HUDEP-2 (cell line): ENCODE measurements at regions not wholly inside any gene's neighbourhood (a gene's known extent, or its start where the extent isn't known, plus 50 kb on each side); places are given as distances from the start of the nearest gene placed in this dataset.

ENCODE experiments used
- DNase-seq, 76 experiments: peaks; one replicate each; lab custom pipeline; 2025; ENCODE audit not compliant: unreplicated experiment in 76 of 76; lab: John Stamatoyannopoulos, UW

DNA sequence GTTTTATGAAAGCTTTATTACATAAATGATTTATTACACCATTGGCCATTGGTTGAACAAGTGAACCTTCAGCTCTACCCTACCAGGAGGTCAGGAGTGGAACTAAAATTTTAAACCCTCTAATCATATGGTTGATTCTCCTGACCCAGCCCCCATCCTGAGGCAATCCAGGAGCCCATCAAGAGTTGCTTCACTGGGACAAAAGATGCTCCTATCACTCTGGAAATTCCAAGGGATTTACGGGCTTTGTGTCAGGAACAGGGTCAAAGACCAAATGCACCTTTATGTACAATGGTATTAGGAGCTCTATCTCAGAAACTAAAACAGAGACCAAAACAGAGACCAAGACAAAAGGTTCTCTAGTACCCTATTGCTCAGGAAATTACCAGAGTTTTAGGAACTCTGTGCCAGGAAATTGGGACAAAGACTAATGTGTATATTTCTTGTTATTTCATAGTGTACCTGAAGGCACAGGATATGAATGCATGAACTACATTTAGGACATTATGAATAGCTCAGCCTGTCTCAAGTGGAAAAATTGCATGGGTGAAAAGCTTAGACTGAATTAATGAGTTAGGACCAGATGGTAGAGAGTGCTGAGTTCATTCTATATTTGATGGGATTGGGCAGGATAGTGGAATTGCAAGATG lies 171.7 kb upstream of the FLRT2 start:
- DNase-seq, result no peak

- no peak for DNase-seq
Observed at GRCh38 chr14:85359505-85359904, 170.4 kb upstream of the FLRT2 start.

GRCh38 chr14:85363358-85363757 lies 166.6 kb upstream of the FLRT2 start:
- DNase-seq, result no peak

- DNase-seq, result no peak
Observed at GRCh38 chr14:85366226-85366625, 163.7 kb upstream of the FLRT2 start.

GRCh38 chr14:85380881-85381280 lies 149.1 kb upstream of the FLRT2 start:
- DNase-seq, result no peak

DNA sequence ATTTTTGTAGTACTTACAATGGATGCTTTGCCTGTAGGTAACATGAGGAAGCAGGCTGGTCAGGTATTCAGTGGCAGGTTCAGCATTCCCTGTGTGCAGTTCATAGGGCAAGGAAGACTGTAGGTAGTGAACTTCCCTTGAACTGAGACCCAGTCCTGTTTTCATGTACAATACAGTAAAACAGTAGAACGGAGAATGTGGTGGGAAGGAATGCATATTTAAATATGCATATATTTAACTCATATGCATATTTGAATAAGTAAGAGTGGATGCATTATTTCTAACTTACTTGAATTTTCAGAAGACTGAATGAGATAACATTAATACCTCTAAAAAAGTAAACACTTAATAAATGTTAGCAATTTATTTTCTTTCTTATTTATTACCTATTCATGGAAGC lies 147.6 kb upstream of the FLRT2 start:
- DNase-seq, result no peak

DNA sequence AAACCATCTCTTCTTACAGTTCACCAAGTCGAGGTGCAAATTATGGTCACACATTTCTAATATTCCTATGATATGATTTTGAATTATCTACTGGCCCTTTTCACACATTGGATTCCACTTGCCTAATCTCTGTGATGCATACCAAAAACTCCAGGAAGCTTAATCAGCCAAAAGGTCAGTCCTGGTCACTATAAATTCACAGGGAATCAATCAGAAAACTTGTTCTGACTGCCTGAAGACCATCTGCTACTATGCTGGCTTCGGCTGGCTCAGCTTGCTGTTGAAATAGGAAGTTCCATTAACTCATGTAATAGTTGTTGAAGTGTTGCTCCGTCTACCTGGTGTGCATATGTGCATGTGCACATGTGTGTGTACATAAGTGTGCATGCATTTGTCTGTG lies 142.8 kb upstream of the FLRT2 start:
- DNase-seq, result no peak

DNA sequence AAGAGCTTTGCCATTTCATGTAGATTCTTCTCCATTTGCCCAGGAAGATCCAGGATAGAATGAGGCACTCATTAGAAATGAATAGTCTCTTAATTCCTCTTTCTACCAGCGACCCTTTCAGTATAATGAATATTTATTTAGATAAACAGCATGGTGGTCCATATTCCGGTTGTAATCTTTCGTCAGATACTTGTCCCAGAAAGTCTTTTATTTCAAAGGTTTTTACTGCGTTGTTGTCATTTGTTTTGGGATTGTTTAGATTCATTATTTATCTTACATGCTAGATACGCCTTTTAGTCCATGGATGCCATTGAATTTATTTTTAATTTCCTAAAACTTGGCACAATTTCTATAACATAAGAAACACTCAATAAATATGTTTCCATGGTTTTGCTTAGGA lies 139.7 kb upstream of the FLRT2 start:
- no peak for DNase-seq

DNA sequence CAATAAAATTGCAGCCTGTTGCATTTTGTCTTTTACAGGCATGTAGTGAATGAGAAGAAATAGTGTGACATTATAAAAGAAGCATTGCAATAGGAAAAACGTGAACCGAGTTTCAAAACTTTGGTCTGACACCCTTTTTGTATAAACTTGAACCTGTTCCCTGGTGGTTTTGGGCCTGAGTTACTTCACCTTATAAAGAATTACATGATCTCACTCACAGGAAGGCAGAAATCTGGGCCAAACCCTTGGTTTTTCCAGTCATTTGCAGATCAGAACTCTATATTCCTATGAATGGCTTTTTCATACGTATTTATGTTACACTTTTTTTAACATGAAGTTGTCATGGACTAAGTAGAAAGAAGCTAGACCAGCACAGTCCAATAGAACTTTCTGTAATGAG lies 138.5 kb upstream of the FLRT2 start:
- DNase-seq, result no peak

GRCh38 chr14:85391892-85392291 lies 138.1 kb upstream of the FLRT2 start:
- no peak for DNase-seq

- no peak for DNase-seq
Observed at GRCh38 chr14:85399186-85399585, 130.8 kb upstream of the FLRT2 start.

DNA sequence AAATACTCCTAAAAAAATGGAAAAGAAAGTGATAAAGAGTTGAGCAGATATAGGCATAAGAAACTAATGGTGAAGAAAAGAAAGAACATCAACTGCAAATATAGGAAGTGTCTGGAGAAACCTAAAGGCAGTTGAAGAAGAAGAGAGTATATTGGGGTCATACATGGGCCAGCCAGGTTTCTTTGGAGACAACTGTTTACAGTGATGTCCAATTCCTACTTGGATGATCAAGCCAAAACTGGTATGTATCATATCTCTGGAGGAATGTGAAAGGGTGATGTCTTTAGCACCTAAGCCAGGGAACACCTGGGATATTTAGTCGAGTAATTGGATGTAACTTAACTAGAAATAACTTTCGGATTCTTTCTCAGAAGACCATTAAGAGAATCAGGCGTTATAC lies 129.3 kb upstream of the FLRT2 start:
- no peak for DNase-seq

GRCh38 chr14:85401384-85401783 lies 128.6 kb upstream of the FLRT2 start:
- DNase-seq, result no peak

DNA sequence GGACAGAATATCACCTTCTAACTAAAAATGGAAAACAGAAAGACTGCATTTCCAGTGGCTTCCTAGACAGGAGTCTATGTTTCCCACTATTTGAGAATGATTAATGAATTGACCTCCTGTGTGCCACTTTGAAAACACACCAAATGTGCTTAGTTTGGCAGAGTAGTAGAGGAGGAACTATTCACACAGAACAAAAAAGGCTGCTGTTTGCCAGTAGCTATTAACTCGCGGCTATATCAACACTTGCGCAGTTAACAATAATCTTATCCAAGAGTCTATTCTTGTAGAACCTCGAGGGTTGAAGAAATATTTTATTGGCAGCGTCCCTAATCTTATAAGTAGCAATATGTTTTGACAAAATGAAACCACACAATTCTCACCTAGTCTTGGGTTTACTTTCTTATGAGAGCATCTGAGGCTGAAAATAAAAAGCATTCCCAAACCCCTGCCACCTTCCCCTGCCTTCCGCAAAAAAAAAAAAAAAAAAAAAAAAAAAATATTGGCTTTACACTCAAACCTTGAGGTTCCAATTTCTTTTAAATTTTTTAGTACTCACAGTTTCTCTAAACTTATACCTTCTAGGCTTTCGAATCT lies 127.3 kb upstream of the FLRT2 start:
- no peak for DNase-seq

GRCh38 chr14:85409481-85410210 lies 120.3 kb upstream of the FLRT2 start:
- no peak for DNase-seq

DNA sequence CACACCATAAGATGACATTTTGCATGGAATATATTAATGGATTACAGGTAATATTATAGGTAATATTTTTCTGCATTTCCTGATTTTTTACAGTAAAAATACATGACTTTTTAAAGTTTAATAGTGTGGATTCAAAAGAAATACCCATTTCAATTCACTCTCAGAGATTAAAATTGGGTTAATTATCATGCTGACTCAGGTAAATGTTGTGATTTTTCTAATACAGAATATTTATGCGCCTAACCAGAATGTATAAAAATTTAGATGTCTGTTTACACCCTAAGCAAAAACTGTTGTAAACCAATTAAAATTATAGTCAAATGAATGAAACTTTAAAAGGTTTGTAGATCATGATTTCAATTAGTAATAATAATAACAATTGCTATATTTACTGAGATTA lies 117.2 kb upstream of the FLRT2 start:
- DNase-seq, result no peak

DNA sequence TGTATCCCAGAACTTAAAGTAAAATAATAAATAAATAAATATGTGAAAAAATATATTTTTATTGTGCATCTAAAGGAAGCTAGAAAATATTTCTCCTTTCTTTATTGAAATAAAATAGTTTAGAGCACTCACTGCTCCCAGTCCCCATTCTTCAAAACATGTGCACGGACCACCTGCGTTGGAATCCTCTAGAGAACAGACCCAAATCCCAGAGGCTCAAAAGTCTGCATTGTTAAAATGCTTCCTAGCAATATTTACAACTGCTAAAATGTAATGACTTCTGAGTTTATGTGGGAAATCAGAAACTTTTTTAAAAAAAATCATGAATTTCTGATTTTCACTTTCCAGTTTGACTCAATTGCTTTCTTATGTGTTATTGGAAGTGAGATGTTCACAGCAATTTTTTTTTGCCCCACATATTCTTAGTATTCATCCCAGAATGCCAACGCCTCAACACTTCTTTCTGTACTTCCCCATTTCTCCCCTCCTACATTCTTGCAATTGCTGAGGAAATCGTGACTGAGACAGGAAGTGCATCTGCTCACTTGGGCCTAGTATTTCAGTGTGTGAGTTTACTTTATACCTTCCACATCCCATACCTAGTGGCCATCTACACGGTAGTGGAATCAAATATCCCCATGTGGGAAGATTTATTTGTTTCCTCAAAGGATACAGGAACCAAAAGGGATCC lies 116.0 kb upstream of the FLRT2 start:
- no peak for DNase-seq

DNA sequence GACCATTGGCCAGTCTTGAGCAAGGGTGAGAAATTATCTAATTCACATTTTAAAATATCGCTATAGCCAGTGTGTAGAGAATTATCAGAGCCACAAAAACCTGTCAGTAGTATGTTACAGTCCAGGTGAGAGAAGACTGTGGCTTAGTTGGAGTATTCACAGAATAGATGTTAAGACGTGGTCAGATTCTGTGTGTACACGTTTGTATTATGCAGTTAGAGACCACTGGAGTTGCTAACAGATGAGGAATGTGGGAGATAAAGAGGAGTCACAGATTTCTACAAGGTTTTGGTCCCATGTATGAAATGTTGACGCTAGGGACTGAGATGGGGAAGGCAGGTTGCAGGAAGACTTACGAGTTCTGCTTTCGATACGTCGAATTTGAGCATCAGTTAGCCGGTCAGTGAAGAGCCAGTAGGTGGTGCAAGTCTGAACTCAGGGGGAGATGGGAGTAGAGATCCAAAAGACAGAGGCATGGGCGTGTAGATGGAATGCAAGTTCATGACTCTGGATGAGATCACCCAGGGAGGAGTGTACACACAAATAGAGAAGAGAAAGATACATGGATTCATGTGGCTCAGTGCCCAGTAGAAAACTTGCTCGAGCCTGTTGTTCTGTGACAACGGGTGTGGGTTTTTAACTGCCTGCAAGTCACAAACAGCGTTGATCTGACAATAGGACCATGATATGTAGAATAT lies 114.8 kb upstream of the FLRT2 start:
- DNase-seq, result peak in 26 of 76 experiments; percentile 2 to 69 (median 20)

- no peak for DNase-seq
Observed at GRCh38 chr14:85416771-85417170, 113.2 kb upstream of the FLRT2 start.

DNA sequence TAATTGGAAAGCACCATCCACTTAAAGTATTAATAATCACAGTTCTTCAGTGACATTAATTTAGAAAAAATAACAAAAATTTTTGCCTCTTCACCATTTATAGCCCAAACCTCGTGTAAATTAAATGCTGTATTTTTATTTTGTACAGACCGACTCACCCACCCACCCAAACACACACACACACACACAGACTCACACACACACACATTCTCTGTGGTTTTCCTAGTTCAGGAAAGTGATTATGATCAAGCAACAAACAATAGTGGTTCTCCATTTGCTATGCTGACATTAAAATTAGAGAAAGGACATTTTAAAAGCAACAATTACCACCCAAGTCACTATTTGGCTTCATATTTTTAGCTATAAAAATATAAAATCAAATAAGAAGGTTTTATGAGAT lies 112.5 kb upstream of the FLRT2 start:
- no peak for DNase-seq

GRCh38 chr14:85418721-85419120 lies 111.2 kb upstream of the FLRT2 start:
- DNase-seq, result no peak
